Heart left ventricle (tissue), 13 donors: ENCODE measurements at regions not wholly inside any gene's neighbourhood (a gene's known extent, or its start where the extent isn't known, plus 50 kb on each side); places are given as distances from the start of the nearest gene placed in this dataset.

Source experiments
- POLR2A ChIP-seq, 2 donors: fragments of 450-650 bp; IDR thresholded peaks; one replicate each; pipeline ENCODE4 v1.6.1; 2017; ENCODE audit warnings: antibody characterized with exemption in 2 of 2, mild to moderate bottlenecking in 2 of 2, moderate library complexity in 2 of 2
- TF ChIP-seq, protein P1 (sequence below), 12 donors: fragments of 200-600 bp; sonication (generic) in 4 of 12; IDR thresholded peaks; one replicate each; pipeline versions ENCODE4 v1.5.0 to v1.8.0; 2018 to 2022; ENCODE audit warnings: antibody characterized with exemption in 12 of 12, mild to moderate bottlenecking in 5 of 12
- donor health status: ischemic (EF 13 %, LVEDD 7.1; RV severe dilation, severe dysfunction).
- donor health status: DM: no; HTN: yes; CAD: no.
- donor health status: DM: no; HTN: no; CAD: no.
- donor health status: ischemic (EF 25% LVEDD 6.9; RV normal size, moderate dysfunction).
- donor health status: ischemic (EF 25% LVEDD 5.7; RV mildly dilated, moderate dysfunction).
- donor health status: ischemic (EF 35%, LVEDD 5.7; RV mildly dilated, moderate dysfunction).
- donor health status: nonischemic (EF 11% LVEDD 7.7; RV severe dilation, severe dysfunction).
- donor health status: DM: yes; HTN: yes; CAD: no.
- donor health status: PGD.
- donor health status: ischemic (EF 29% LVEDD 5.4; RV normal size, mild dysfunction).
- donor health status: nonischemic (EF 23%, LVEDD 6.1; RV moderate dilation, normal function).

DNA sequence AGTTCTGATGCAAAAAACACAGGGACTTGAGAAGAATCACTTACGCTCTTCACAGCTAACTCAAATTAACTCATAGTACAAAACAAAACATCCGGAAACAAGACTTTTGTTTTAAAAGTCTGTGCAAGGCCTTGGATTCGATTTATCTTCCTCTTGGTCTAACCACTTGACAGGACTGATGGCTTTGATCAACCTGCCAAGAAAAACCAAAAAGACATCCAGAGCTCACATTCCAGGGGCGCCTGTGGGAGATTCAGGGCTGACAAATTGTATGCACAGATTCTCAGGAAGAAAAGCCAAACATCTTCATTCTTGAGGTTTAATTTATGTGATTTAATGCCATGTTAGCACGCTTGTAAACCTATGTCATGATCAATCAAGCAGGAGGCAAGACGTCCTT lies 129.1 kb upstream of the TMCC3 start:
- TF ChIP-seq, protein P1, sequence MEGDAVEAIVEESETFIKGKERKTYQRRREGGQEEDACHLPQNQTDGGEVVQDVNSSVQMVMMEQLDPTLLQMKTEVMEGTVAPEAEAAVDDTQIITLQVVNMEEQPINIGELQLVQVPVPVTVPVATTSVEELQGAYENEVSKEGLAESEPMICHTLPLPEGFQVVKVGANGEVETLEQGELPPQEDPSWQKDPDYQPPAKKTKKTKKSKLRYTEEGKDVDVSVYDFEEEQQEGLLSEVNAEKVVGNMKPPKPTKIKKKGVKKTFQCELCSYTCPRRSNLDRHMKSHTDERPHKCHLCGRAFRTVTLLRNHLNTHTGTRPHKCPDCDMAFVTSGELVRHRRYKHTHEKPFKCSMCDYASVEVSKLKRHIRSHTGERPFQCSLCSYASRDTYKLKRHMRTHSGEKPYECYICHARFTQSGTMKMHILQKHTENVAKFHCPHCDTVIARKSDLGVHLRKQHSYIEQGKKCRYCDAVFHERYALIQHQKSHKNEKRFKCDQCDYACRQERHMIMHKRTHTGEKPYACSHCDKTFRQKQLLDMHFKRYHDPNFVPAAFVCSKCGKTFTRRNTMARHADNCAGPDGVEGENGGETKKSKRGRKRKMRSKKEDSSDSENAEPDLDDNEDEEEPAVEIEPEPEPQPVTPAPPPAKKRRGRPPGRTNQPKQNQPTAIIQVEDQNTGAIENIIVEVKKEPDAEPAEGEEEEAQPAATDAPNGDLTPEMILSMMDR (IDR thresholded peaks at IDR 0.05), result no peak
- no peak for TF ChIP-seq POLR2A (IDR thresholded peaks at IDR 0.05)
